Epithelial cell of prostate (primary cell): ENCODE measurements at regions not wholly inside any gene's neighbourhood (a gene's known extent, or its start where the extent isn't known, plus 50 kb on each side); places are given as distances from the start of the nearest gene placed in this dataset.

Source experiments
- DNase-seq: peaks from one replicate; pipeline ENCODE4 v3.0.0-alpha.2; 2011; ENCODE audit warnings: low read depth, low spot score
- H3K27ac ChIP-seq: fragments of 450-650 bp; 2 replicates; pipeline ENCODE4 v1.5.1; 2017; ENCODE audit warnings: mild to moderate bottlenecking

- no peak for DNase-seq
- H3K27ac ChIP-seq: no peak overlapping the region
Measured at GRCh38 chr2:137817058-137817457, 147.2 kb upstream of the HNMT start.

GRCh38 chr2:137823196-137823595 lies 141.1 kb upstream of the HNMT start:
- no peak overlapping the region for H3K27ac ChIP-seq
- no peak for DNase-seq

- H3K27ac ChIP-seq: no peak overlapping the region
- no peak for DNase-seq
Measured at GRCh38 chr2:137824501-137824900, 139.8 kb upstream of the HNMT start.

- H3K27ac ChIP-seq: no peak overlapping the region
- no peak for DNase-seq
Measured at GRCh38 chr2:137826373-137827372, 137.6 kb upstream of the HNMT start.

GRCh38 chr2:137828624-137829023 lies 135.6 kb upstream of the HNMT start:
- no peak overlapping the region for H3K27ac ChIP-seq
- DNase-seq: no peak

GRCh38 chr2:137829251-137829650 lies 135.0 kb upstream of the HNMT start:
- H3K27ac ChIP-seq: no peak overlapping the region
- no peak for DNase-seq

- DNase-seq: no peak
- no peak overlapping the region for H3K27ac ChIP-seq
Measured at GRCh38 chr2:137834760-137835379, 129.4 kb upstream of the HNMT start.

- DNase-seq: no peak
- H3K27ac ChIP-seq: no peak overlapping the region
Measured at GRCh38 chr2:137836671-137837070, 127.6 kb upstream of the HNMT start.

- DNase-seq: no peak
- H3K27ac ChIP-seq: no peak overlapping the region
Measured at GRCh38 chr2:137837830-137838229, 126.4 kb upstream of the HNMT start.

GRCh38 chr2:137838255-137839092 lies 125.8 kb upstream of the HNMT start:
- no peak for DNase-seq
- no peak overlapping the region for H3K27ac ChIP-seq

GRCh38 chr2:137842430-137842829 lies 121.8 kb upstream of the HNMT start:
- no peak for DNase-seq
- no peak overlapping the region for H3K27ac ChIP-seq

GRCh38 chr2:137842952-137843351 lies 121.3 kb upstream of the HNMT start:
- no peak for DNase-seq
- H3K27ac ChIP-seq: no peak overlapping the region

GRCh38 chr2:137845422-137845821 lies 118.9 kb upstream of the HNMT start:
- H3K27ac ChIP-seq: no peak overlapping the region
- no peak for DNase-seq

GRCh38 chr2:137846993-137847392 lies 117.3 kb upstream of the HNMT start:
- peak; percentile 14 for DNase-seq
- peak overlapping the region; percentile 46 for H3K27ac ChIP-seq

GRCh38 chr2:137847443-137847842 lies 116.8 kb upstream of the HNMT start:
- DNase-seq: peak; percentile 48
- peak overlapping the region; percentile 46 for H3K27ac ChIP-seq

GRCh38 chr2:137857881-137858280 lies 106.4 kb upstream of the HNMT start:
- DNase-seq: no peak
- H3K27ac ChIP-seq: no peak overlapping the region

GRCh38 chr2:137862651-137863050 lies 101.6 kb upstream of the HNMT start:
- no peak for DNase-seq
- no peak overlapping the region for H3K27ac ChIP-seq

- no peak overlapping the region for H3K27ac ChIP-seq
- no peak for DNase-seq
Measured at GRCh38 chr2:137865954-137866540, 98.2 kb upstream of the HNMT start.

- DNase-seq: no peak
- no peak overlapping the region for H3K27ac ChIP-seq
Measured at GRCh38 chr2:137870682-137871081, 93.6 kb upstream of the HNMT start.

GRCh38 chr2:137872577-137872976 lies 91.7 kb upstream of the HNMT start:
- DNase-seq: no peak
- H3K27ac ChIP-seq: no peak overlapping the region
